Astrocyte of the spinal cord (primary cell): ENCODE measurements at regions not wholly inside any gene's neighbourhood (a gene's known extent, or its start where the extent isn't known, plus 50 kb on each side); places are given as distances from the start of the nearest gene placed in this dataset.

Source experiments
- DNase-seq: peaks from one replicate; pipeline ENCODE4 v3.0.0; 2011; ENCODE audit warnings: low read depth, low spot score
- H3K4me3 ChIP-seq: 2 replicates; pipeline ENCODE4 v1.5.1; 2011; ENCODE audit warnings: low read depth, mild to moderate bottlenecking, low read length, moderate library complexity
- in situ Hi-C: cut with HindIII; loops from 2 replicates; pipeline ENCODE4 v1.10.0; 2017; ENCODE audit warnings: low sequenced_read_pairs
- TF ChIP-seq, protein P1 (sequence below): IDR thresholded peaks from 2 replicates; pipeline ENCODE4 v1.5.1; 2012; ENCODE audit warnings: low read depth, mild to moderate bottlenecking, low read length, inconsistent platforms

DNA sequence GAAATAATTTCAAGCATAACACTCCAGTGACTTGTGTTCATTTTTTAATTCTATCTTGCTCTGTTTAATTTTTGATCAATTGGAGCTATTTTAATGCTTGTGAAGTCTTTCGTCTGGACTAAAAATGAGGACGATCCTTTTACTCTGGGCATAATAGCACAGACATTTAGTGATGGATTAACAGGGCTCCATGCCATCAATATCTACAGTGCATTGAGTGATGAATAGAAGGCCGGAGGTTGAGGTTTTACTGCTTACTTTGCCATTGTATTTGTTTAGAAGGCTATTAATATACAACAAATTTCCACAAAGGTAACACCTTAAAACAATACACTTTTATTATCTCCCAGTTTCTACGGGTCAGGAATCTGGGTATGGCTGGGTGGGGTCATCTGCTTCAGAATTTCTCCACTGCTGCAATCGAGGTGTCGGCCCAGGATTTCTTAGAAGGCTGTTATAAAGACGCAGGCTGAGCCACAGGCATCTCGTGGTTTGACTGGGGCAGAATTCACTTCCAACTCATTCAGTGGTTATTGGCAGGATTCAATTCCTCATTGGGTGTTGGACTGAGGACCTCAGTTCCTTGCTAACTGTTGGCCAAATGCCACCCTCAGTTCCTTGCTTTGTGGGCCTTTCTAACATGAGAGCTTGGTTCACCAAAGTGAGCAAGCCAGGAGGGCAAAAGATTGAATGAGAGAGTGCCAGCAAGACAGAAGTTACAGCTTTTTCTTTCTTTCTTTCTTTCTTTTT lies 265.4 kb upstream of the VLDLR start:
- TF ChIP-seq, protein P1, sequence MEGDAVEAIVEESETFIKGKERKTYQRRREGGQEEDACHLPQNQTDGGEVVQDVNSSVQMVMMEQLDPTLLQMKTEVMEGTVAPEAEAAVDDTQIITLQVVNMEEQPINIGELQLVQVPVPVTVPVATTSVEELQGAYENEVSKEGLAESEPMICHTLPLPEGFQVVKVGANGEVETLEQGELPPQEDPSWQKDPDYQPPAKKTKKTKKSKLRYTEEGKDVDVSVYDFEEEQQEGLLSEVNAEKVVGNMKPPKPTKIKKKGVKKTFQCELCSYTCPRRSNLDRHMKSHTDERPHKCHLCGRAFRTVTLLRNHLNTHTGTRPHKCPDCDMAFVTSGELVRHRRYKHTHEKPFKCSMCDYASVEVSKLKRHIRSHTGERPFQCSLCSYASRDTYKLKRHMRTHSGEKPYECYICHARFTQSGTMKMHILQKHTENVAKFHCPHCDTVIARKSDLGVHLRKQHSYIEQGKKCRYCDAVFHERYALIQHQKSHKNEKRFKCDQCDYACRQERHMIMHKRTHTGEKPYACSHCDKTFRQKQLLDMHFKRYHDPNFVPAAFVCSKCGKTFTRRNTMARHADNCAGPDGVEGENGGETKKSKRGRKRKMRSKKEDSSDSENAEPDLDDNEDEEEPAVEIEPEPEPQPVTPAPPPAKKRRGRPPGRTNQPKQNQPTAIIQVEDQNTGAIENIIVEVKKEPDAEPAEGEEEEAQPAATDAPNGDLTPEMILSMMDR, result no peak
- in situ Hi-C loops, result no loop called here
- no peak overlapping the region for H3K4me3 ChIP-seq
- peak; percentile 45 for DNase-seq

DNA sequence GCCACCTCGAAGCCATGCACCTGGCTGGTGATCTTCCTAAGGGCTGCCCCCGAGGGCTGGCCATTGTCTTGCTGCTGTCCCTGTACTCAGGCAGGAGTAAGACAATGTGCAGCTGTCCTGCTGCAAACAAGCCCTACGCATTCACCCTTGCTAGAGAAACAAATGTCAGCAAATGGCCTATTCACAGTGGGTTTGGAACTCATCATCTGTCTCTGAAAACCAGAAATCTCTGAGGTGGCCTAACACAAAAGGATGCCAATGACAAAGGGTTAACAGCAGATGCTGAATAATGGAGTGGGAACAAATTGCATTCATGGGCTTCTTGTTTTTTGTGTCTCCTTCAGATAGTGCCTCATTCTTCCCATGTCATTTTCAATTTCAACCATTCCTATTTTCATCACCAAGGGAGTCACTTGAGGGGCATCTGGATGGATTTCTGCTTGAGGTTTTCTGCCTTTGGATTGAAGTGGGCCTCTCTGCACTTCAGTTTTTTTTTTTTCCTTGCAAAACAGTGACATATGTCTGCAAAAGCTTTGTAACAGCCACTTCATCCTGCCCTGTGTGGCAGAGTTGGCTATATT lies 261.6 kb upstream of the VLDLR start:
- no peak overlapping the region for H3K4me3 ChIP-seq
- TF ChIP-seq, protein P1, result no peak
- DNase-seq, result no peak
- in situ Hi-C loops, result no loop called here

DNA sequence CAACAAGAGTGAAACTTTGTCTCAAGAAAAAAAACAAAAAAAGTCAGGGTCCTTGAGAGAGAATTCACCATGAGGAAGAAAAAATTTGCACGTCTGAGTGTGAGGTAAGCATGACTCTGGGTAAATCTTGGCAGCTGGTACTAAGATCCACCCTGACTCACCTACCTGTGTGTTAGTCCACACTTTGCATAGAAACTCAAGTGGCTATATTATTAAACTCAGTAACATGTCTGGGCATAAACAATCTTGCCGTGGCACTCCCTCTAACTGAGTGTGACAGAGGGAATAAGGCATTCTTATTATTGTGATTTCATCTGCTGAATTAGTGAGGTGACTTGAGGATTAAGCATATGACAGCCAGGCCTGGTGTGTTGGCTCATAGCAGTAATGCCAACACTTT lies 259.4 kb upstream of the VLDLR start:
- TF ChIP-seq, protein P1, result no peak
- H3K4me3 ChIP-seq, result no peak overlapping the region
- no peak for DNase-seq
- in situ Hi-C loops, result no loop called here

DNA sequence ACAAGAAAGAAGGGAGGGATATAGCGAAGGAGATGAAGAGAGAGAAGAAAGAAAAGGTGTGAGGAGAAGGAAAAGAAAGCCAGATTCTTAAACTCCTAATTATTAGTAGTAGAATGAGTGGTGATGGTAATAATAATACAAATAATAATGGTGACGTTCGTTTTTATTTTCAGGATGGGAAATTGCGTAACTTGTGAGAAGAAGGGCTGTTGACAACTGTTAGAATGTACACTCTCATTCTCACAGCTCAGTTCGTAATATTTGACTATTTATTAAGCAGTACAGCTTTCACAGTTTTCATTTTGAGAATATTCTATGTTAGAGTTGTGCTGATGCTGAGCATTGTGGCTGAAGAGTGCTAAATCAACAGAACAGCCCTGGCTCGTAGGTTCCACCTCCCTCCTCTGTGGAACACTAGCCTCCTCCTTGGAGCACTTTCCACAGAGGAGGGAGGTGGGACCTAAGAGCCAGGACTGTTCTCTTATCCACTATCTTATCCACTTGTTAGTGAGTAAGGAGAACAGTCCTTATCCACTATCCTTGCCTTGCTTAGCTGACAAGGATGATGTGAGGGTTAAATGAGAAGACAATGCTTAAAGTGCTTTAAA lies 258.3 kb upstream of the VLDLR start:
- DNase-seq, result no peak
- H3K4me3 ChIP-seq, result no peak overlapping the region
- in situ Hi-C loops, result no loop called here
- TF ChIP-seq, protein P1, result no peak

DNA sequence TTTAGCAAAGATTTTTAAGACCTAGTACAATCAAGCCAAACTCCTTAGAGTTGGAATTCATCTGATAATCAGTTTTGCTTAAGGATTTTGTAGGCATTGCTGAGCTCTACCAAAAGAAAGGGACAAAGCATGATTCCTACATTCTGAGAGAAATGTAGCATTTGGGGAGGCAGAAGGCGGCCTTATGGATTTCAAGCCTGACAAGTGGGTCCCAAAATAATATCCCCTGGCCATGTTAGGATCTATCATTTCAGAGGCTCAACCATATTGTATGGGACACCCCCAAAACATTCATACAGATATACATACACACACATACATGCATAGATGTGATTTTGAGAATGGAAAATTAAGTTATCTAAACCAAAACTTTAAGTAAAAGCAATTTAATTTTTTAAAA lies 257.8 kb upstream of the VLDLR start:
- no peak overlapping the region for H3K4me3 ChIP-seq
- DNase-seq, result no peak
- TF ChIP-seq, protein P1, result no peak
- in situ Hi-C loops, result no loop called here

DNA sequence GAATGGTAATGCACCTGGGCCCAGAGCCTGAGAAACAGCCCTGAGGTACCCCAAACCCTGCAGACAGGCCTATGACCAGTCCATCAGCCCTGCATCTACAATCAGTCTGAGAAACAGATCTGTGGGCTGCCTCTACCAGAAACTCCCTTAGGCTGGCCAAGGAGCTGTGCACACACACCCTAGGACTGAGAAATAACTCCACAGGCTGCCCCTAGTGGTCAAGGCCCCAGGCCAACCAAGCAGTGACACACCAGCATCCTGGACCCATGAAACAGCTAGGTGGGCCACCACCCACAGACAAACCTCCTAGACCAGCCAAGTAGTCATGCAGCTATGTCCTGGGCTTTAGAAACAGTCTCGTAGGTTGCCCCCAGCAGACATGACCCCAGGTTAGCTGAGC lies 253.6 kb upstream of the VLDLR start:
- H3K4me3 ChIP-seq, result no peak overlapping the region
- TF ChIP-seq, protein P1, result peak; percentile 10
- DNase-seq, result no peak
- in situ Hi-C loops, result no loop called here
